Mesothelial cell of epicardium (in vitro differentiated cells): ENCODE measurements at regions not wholly inside any gene's neighbourhood (a gene's known extent, or its start where the extent isn't known, plus 50 kb on each side); places are given as distances from the start of the nearest gene placed in this dataset.

Experiments
- DNase-seq, 2 experiments: peaks; one replicate each; pipeline ENCODE4 v3.0.0; 2021; ENCODE audit warnings: low spot score in 2 of 2; ENCODE audit not compliant: unreplicated experiment in 2 of 2
- H3K27ac Mint-ChIP-seq: 2 replicates; pipeline ENCODE4 v1.8.0; 2021; ENCODE audit warnings: mixed read lengths
- H3K27me3 Mint-ChIP-seq: 2 replicates; pipeline ENCODE4 v1.8.0; 2021; ENCODE audit warnings: low read depth, mixed read lengths
- H3K36me3 Mint-ChIP-seq: 2 replicates; pipeline ENCODE4 v1.8.0; 2021; ENCODE audit warnings: mixed read lengths
- H3K4me1 Mint-ChIP-seq: 2 replicates; pipeline ENCODE4 v1.8.0; 2021; ENCODE audit warnings: mixed read lengths
- H3K4me3 Mint-ChIP-seq: 2 replicates; pipeline ENCODE4 v1.8.0; 2021; ENCODE audit warnings: mild to moderate bottlenecking, moderate library complexity, mixed read lengths
- H3K9me3 Mint-ChIP-seq: 2 replicates; pipeline ENCODE4 v1.8.0; 2021; ENCODE audit warnings: mixed read lengths
- CTCF ChIP-seq: fragments of 200-600 bp; sonication (generic); IDR thresholded peaks from one replicate; pipeline ENCODE4 v1.5.0; 2021; ENCODE audit warnings: antibody characterized with exemption; ENCODE audit not compliant: unreplicated experiment

- H3K4me1 Mint-ChIP-seq = peaks cover 31% of the 10 kb centered on the region
- no peak overlapping the region for H3K27ac Mint-ChIP-seq
- no peaks in the 10 kb centered on the region for H3K36me3 Mint-ChIP-seq
- H3K4me3 Mint-ChIP-seq = no peak overlapping the region
- H3K27me3 Mint-ChIP-seq = peaks cover 26% of the 10 kb centered on the region
- no peak for DNase-seq
- TF ChIP-seq CTCF = no peak
- no peaks in the 10 kb centered on the region for H3K9me3 Mint-ChIP-seq
Measured at GRCh38 chr9:135220601-135221575, 133.4 kb downstream of the OLFM1 start.

GRCh38 chr9:135221576-135221950 lies 134.1 kb downstream of the OLFM1 start:
- DNase-seq = no peak
- Mint-ChIP-seq H3K4me3 (no peak overlapping the region), H3K4me1 (peaks cover 30% of the 10 kb centered on the region), H3K9me3 (no peaks in the 10 kb centered on the region), H3K27ac (no peak overlapping the region), H3K27me3 (peaks cover 26% of the 10 kb centered on the region), H3K36me3 (no peaks in the 10 kb centered on the region)
- TF ChIP-seq CTCF = no peak

- no peak overlapping the region for H3K4me3 Mint-ChIP-seq
- peaks cover 25% of the 10 kb centered on the region for H3K4me1 Mint-ChIP-seq
- no peak overlapping the region for H3K27ac Mint-ChIP-seq
- TF ChIP-seq CTCF = no peak
- H3K9me3 Mint-ChIP-seq = no peaks in the 10 kb centered on the region
- H3K27me3 Mint-ChIP-seq = peaks cover 20% of the 10 kb centered on the region
- no peak for DNase-seq
- H3K36me3 Mint-ChIP-seq = no peaks in the 10 kb centered on the region
Measured at GRCh38 chr9:135221951-135222631, 134.6 kb downstream of the OLFM1 start.

GRCh38 chr9:135222881-135223760 lies 135.7 kb downstream of the OLFM1 start:
- no peaks in the 10 kb centered on the region for H3K36me3 Mint-ChIP-seq

More at GRCh38 chr9:135222881-135223760, 135.7 kb downstream of the OLFM1 start:
- H3K27me3 Mint-ChIP-seq = peaks cover 13% of the 10 kb centered on the region
- H3K4me3 Mint-ChIP-seq = no peak overlapping the region
- DNase-seq = no peak
- H3K27ac Mint-ChIP-seq = no peak overlapping the region
- TF ChIP-seq CTCF = no peak
- peaks cover 22% of the 10 kb centered on the region for H3K4me1 Mint-ChIP-seq
- no peaks in the 10 kb centered on the region for H3K9me3 Mint-ChIP-seq
